HG02623 (cell line): ENCODE measurements at regions not wholly inside any gene's neighbourhood (a gene's known extent, or its start where the extent isn't known, plus 50 kb on each side); places are given as distances from the start of the nearest gene placed in this dataset.
"Not testable (repeated sequence)": the region's sequence is repeated elsewhere in the genome, so short reads cannot be mapped to it uniquely, and the experiment has no call there.

ENCODE experiments used
- ATAC-seq: cut with Tn5 transposase; IDR thresholded peaks from one replicate; pipeline ENCODE4 v1.9.1; 2021; ENCODE audit warnings: moderate library complexity; ENCODE audit not compliant: unreplicated experiment

GRCh38 chr2:146403546-146404160, 1441.2 kb upstream of the ACVR2A start:
- ATAC-seq = not testable (repeated sequence)

DNA sequence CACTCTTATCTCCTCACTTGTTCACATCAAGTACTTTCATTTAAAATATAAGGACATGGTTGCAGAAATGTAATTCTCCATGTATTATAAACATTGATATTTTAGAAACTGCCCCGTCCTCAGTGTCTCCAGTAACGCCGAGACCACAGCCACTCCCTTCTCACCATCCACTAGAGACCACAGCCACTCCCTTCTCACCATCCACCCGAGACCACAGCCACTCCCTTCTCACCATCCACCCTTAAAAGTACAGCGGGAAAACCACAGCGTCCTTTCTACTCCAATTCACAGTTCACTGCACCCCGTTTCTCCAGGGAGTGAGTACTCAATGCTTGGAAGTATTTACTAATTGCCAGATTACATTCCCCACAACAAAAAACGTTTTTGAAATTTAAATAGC, 1452.2 kb upstream of the ACVR2A start:
- ATAC-seq = no peak

DNA sequence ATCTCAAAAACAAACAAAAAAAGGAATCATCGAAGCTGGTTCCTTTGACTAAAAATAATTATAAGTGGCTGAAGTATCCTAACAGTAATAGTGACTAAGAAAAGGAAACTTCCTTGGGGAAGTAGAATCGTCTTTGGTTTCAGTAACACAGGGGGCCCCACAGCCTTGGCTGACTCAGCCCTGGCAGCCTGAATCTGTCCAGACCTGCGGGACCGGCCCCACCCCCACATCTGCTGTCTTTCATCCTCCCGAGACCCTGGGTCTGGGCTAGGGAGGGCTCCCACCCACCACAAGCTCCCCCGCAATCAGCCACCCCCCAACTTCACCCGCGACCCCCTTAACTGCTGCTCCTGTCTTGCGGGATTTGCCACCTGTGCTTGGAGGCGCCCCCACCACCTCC, 1452.6 kb upstream of the ACVR2A start:
- ATAC-seq = no peak

- ATAC-seq = no peak
These were observed 1456.1 kb upstream of the ACVR2A start for GRCh38 chr2:146388757-146389156.

DNA sequence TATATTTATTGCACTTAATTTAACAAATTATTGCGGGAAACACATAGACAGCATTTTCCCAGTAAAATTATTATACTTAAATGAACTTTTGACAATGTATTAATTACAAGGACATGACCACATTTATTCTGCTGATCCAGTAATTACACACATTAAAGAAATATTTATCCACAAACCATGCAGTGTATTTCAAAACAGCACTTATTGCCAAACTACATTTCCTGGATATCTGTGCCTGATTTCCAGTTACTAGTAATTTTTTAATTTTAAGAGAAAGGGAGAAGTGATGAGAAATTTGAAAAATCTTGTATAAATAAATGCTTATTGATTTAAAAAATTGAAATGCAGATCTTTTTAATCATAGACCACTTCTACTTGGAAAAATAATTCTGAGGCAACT, 1458.7 kb upstream of the ACVR2A start:
- ATAC-seq = no peak

DNA sequence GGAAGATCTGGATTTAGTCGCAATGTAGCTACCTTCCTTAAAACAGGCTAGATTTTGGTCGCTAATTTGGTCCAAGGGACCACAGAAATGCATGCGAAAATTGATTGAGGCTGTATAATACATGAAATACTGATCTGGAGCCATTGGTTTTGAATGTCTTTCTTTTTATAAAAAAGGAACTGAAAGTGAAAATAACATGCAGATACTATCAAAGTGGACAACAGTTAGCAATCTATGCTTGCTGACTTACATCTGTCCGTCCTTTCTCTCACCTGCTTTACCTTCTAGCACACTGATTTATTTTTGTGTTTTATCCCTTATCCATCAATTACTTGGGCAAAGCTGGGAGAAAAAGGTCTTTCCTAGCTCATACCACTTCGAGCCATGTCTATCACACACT, 1459.8 kb upstream of the ACVR2A start:
- ATAC-seq = no peak

GRCh38 chr2:146376511-146377064, 1468.2 kb upstream of the ACVR2A start:
- ATAC-seq = no peak

- ATAC-seq = no peak
These were observed 1470.3 kb upstream of the ACVR2A start for GRCh38 chr2:146374505-146374904.

DNA sequence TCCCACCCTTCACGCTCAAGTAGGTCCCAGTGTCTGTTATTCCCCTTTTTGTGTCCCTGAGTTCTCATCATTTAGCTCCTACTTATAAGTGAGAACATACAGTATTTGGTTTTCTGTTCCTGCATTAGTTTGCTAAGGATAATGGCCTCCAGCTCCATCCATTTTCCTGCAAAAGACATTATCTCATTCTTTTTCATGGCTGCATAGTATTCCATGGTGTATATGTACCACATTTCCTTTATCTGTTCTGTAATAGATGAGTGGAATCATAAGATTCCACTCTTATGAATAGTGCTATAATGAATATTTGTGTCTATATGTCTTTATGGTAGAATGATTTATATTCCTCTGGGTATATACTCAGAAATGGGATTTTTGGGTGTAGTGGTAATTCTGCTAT, 1473.5 kb upstream of the ACVR2A start:
- ATAC-seq = not testable (repeated sequence)

GRCh38 chr2:146370826-146371225, 1474.0 kb upstream of the ACVR2A start:
- ATAC-seq = no peak

- no peak for ATAC-seq
These were observed 1478.6 kb upstream of the ACVR2A start for GRCh38 chr2:146366276-146366675.

GRCh38 chr2:146365041-146365440, 1479.8 kb upstream of the ACVR2A start:
- ATAC-seq = no peak

DNA sequence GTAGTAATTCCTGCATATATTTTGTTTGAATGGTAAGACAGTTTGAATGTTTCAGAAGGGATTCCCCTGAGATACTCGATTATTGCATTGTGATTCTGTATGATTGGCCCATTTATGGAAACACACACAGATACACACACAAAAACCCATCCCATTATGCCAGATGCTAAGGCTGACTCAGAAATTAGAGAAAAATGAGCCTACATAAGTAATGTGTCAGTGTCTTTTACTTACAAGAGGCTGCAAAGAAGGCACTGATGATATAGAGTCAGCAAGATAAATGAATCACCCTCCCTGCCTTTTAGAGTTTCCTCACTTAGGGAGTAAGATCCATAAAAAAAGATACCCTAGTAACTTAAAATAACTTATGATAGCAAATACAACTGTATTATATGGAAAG, 1481.1 kb upstream of the ACVR2A start:
- no peak for ATAC-seq

GRCh38 chr2:146351689-146352088, 1493.1 kb upstream of the ACVR2A start:
- no peak for ATAC-seq

DNA sequence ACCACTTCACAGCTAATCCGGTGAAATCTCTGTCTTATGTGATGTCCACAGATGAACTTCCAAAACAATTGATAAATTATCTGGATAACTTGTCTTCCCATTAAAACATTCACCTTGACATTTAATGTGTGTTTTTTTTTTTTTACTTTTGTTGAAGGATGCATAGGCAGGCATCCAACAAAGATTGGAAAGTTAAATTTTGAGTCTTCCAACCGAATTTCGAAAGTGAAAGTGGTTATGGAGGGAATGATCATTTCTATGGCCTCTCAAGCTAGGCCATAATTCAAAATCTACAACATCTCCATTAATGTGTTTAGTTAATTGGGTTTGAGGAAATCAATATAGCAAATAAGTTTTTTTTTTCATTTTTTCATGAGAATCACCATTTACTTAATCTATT, 1495.5 kb upstream of the ACVR2A start:
- ATAC-seq = no peak

GRCh38 chr2:146324951-146325350, 1519.9 kb upstream of the ACVR2A start:
- ATAC-seq = no peak

DNA sequence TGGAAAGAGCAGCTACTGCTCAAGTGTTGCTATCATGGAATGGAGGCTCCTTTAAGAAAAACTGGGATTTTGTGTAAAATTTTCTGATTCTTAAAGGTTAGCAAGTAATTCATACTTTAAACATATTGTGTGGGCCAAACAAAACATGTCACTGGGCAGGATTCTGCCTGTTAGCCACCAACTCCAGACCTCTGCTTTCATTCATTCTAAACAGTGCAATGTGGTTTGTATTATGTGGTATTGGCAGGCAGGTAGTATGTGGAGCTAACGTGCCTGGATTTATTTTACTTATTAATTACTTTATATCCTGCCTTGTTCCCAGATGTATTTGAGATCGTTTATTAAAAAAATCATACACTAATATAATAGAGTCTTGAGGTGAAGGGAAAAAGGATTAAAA, 1521.3 kb upstream of the ACVR2A start:
- no peak for ATAC-seq

DNA sequence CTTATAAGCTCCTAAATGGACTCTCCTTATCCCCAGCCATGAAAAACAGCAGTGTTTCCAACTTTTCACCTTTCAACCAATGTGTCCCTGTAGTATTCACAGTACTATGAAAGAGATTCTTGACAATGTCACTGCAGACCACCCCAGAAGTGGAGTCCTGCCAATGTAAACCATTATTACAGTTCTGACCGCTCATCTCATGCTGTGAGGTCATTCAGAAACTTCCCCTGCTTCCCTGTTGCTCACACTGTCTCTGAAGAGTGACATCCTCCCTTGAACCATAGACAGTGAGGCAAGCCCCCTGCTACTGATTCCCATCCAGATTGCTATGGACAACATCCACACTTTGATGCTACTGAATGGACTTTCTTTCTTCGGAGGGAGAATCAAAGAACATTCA, 1523.7 kb upstream of the ACVR2A start:
- no peak for ATAC-seq

GRCh38 chr2:146317959-146318358, 1526.9 kb upstream of the ACVR2A start:
- no peak for ATAC-seq

DNA sequence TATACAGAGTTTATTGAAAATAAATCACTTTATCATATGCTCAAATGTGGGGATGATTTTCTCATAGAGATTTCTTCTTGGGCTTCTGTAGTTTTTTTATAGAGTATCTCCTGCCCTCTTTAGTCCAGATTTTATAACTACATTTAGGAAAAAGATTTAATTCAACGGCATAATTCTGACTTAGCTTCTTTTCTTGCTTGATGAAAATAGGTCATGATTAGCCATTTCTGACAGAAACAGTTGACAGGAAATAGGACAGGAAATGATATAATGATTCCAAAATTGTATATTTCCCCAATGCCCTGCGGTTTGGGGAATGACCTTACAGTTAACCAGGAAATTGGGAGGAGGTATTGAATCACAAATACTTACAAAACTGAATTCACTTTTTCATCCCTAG, 1531.9 kb upstream of the ACVR2A start:
- no peak for ATAC-seq

DNA sequence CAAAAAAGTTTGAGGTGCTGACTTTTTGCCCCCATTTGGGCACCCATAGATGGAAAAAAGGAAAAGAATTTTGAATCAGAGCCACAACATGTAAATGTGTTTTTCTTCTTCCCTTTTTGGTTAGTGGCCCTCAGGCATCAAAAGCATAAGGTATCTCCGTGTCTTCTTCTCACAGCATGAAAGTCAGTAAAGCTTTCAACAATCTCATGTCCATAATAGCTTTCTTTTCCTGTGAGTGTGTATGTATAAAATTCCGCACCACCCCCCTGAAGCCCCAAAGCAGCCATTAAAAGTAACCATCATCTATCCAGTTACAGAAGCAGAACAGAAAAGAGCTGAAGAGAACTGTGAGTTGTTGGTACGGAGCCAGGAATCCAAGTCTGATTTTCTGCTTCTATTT, 1539.7 kb upstream of the ACVR2A start:
- no peak for ATAC-seq

- ATAC-seq = no peak
These were observed 1543.5 kb upstream of the ACVR2A start for GRCh38 chr2:146301287-146301686.

- ATAC-seq = no peak
These were observed 1549.7 kb upstream of the ACVR2A start for GRCh38 chr2:146295080-146295670.
